SIG-M5 treated with dmso at 0.1 percent for 504 hours (cell line): ENCODE measurements at regions not wholly inside any gene's neighbourhood (a gene's known extent, or its start where the extent isn't known, plus 50 kb on each side); places are given as distances from the start of the nearest gene placed in this dataset.
"Not testable (repeated sequence)": the region's sequence is repeated elsewhere in the genome, so short reads cannot be mapped to it uniquely, and the experiment has no call there.

Source experiments
- DNase-seq: peaks from one replicate; lab custom pipeline; 2025; ENCODE audit not compliant: unreplicated experiment; lab: John Stamatoyannopoulos, UW

DNA sequence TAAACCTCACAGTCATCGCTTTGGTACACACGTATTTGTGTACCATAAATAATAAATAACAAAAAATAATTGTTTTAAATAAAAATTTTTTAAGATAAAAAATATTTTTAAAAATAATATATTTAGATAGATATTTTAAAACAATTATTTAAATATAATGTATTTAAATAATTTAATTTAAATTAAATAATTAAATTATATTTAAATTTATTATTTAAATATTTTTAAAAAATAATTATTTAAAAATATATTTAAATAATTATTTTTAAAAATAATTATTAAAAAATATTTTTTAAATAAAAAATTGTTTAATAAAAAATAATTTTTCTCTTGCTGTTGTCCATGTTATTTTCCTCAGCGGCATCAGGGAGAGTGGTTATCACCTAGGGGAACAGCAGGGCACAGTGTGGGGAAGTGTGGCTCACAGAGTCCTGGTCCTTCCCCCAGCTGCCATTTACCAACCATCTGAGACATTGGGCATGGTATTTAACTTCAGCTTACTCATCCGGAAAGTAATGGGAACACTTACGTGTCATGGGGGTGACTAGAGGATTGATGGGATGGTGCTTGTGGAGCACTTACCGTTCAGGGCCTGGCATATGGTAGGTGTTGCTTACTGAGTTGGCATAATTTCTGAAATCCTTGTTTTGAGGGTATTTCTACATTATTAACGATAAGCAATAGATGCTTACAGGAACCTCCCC lies 92.9 kb upstream of the TSPAN2 start:
- no peak for DNase-seq

DNA sequence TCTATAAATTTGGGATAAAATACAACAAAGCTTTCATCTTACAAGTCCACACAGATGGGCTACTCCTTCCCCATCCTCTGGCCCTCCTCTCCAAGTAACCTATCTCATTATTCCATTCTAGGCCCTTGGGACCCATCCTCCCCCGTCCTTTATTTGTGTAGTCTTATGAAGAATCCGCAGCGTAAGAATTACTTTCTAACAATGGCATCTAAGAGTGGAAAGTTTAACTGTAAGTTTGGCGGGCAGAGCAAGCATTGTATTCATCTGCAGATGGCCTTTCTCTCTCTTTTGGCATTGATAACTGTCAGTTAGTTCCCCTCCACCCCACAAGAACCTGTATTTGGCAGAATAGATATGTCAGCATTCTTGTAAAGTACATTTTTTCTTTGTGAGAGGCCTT lies 91.9 kb upstream of the TSPAN2 start:
- DNase-seq = no peak

DNA sequence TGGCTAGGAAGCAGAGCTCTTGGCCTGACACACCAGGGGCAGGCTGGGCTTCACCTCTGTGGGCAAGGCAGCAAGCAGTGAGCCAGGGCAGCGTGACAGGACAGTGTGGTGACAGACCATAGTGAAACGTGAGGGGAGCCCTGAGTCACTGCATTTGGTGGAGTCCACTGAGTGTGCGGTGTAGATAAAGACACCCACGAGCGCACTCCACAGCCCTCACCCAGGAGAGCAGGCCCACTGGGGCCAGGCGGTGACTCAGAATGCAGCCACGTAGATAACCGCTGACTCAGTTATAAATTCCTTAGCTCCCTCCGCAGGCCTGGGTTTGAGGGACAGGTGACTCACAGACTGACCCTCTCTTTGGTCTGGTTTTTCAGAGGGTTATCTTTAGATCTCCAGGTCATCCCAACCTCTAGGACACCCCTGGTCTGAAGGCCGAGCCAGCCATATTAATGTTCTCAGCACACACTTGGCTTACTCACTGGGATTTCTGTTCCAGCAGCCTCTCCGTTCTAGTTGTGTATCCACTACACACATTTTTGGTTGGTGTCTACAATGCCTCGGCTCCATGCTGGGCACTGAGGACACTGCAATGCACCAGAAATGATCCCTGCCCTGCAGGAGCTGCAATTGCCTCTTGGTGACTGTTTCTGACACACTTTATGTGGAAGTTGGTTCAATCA lies 90.2 kb upstream of the TSPAN2 start:
- no peak for DNase-seq

DNA sequence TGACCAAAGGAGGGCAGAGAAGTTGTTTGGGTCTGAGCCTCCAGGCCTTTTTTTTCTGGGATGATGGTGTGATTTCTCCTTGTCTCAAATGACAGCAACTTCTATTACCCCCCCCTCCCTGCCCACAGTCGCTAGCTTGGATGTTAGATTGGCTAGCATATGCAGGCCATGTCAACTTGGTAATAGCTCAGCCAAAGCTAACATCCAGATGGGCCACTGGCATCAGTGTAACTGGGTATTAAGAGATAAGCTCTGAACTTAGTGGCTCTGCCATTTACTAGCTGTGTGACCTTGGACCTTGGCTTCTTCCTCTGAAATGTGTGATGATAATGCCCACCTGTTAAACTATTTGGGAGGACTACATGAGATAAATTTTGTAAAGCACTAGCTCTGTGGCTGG lies 86.9 kb upstream of the TSPAN2 start:
- no peak for DNase-seq

DNA sequence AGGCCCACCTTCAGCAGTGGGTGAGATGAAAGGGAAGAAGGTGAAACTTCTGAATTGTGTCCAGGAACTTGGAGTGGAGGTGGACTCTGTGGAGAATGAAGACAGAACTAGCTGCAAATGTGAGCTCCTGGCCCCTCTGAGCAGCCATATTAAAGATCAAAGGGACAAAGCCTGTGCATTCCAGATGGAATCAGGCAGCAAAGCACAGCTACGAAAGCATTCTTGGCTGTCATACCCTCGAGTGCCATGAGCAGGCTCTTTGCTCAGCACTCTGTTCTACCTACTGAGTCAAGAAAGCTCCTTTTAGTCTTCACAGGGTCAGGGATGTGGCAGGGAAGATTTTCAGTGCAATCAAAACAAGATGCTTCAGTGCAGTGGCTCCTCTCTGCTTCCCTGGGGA lies 86.3 kb upstream of the TSPAN2 start:
- DNase-seq = no peak

DNA sequence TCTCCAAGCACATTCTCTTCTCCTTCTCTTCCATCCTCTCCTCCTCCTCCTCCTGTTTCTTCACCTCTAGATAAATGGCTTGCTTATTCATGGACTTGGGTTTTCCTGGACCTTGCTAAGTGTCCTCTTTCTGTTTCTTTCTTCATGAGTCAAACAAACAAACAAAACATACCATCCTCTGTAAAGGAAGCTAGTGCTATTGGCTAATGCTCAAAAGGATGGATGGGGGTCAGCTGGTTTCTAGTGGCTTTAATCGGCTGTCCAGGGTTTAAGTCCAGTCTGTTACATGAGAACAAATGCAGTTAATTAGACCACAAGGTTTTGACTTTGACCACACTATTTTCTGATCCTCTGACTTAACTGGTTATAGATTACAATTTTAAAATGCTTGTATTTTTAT lies 83.8 kb upstream of the TSPAN2 start:
- DNase-seq = no peak

DNA sequence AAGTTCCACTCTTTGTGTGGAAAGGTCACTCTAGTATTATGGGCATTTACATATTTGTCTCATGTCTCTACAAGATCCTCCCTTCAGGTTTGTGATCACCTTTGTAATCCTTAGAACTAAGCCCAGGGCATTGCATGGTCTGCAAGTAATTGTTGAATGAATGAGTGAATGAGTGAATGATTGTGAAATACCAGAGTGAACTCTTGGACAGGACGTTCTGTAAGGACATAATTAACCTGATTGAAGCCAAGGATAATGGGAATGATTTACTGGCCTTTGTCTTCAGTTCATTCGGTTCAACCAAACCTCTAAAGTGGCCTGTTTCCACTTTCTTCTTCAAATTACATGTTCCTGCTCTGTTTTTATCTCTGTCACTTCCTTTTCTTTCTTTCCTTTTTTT lies 83.0 kb upstream of the TSPAN2 start:
- DNase-seq = no peak

DNA sequence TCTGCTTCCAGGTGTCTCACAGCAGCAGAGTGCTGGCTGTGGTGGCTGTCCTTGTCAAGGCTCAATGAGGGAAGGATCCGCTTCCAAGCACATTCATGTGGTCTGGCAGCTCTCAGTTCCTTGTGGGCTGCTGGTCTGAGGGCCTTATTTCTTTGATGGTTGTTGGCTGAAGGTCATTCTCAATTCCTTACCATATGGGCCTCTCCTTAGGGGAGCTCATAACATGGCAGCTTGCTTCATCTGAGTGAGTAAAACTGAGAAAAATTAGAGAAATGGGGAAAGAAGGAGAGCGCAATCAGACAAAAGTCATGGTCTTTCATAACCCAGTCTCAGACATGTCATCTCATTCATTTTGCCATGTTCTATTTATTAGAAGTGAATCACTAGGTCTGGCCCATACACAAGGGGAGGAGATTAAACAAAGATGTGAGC lies 81.7 kb upstream of the TSPAN2 start:
- DNase-seq = no peak

DNA sequence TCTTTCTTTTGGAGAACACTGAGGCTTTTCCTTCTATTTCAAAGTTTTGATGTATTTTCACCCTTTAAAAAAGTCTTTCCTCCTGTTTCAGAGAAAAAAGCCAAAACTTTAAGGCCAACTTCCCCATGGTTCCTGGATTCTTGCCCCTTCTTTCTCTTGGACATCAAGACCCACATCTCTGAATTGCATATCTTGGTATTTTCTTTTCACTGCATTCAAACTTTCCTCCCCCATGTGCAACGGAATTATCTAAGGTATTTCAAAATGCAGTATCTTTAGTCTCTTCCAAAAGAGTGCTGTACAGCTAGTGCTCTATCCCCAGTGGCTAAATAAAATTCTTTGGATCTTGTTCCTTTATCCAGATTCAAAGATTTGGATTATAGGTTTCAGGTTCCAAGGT lies 81.1 kb upstream of the TSPAN2 start:
- no peak for DNase-seq

DNA sequence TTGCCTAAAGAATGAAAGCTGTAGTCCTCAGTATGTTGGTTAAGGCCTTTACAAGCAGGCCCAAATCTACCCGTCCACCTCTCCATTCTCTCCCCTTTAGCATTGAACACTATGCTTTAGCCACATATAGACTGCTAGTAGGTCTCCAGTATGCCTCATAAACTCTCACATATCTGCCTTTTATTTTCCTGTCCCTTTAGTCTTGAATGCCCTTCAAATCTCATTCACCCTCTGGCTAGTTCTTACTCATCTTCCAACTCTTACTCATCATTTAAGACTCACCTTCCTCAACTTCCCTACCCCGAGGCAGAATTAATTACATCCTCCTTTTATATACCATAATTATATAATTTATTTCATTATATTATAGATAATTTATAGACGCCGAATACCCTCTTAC lies 78.7 kb upstream of the TSPAN2 start:
- DNase-seq = no peak

DNA sequence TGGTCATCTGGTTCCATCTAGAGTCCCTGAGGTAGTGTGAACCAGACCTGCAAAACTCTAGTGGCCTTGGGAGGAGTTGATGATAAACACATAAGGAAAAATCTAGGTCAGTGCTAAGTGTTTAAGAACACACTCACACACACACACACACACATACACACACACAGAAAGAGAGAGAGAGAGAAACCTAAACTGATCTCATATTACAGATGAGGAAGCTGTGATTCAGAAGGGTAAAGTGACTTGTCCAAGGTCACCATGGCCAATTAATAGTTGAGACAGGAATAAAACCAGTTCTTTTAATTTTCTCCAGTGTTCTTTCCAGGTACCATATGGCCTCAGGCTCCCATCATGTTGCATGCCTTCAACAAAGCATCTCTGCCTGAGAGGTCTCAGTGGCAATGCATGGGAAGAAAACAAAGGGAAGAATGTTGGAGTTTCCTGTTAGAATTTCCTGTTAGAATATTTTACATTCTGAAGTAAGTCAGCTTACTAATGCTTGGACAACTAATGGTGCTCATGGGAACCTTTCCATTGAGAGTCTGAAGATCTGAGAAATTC lies 77.3 kb upstream of the TSPAN2 start:
- no peak for DNase-seq

DNA sequence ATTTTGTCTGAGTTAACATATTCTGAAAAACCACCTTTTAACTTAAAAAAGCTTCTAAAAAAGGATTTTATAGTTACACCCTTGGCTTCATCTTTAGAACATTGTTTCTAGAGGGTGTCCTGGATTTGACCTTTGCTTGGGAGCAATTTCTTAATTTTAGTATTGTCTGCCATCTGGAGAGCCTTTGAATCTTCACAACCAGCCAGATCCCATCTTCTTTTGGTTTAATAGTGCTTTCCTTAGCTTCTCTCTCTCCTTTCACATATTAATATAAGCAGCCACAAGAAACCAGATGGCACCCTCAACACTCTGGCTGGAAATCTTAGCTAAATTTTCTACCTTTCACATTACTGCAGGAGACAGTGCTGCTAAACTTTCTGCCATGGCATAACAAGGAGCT lies 76.5 kb upstream of the TSPAN2 start:
- no peak for DNase-seq

DNA sequence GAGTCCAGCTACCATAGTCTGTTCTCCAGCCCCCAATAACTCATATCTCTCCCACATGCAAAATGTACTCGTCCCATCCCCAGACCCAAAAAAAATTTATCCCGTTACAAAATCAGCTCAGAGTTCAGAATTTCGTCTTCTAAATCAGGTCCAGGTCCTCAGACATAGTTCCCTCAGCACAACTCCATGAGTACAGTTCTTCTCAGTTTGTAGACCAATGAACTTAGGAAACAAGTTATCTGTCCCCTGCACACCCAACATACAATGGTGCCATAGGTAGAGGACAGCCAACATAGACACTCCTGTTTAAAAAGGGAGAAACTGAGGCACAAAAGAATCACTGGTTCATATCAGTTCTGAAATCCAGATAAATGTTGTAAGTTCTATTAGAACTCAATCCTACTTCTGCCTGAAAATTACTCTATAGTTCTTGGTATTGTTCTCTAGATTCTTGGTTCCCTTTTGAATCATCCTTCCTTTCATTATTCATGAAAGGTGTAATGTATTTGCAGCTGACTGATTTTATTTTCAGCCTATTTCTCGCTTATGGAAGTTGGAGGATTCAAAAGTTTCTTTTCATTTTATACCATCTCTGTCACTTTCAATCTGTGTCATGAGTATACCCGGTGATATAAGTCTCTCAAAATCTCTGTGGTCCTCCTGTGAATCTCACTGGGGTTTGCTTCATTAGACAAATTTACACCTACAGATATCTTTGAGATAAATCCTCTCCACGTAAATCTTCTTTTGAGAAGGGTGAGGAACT lies 75.8 kb upstream of the TSPAN2 start:
- DNase-seq = no peak

DNA sequence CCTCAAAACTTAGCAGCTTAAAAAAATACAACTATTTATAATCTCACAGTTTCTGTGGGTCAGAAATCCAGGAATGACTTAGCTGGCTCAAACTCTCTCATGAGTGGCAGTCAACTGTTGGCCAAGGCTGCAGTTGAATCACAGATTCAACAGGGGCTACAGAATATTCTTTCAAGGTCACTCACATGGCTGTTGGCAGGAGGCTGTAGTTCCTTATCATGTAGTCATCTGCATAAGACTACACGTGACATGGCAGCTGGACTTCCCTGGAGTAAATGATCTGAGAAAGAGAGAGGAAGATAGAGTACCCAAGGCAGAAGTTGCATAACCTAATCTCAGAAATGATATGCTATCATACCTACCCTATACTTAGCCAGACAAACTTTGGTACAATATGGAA lies 75.2 kb upstream of the TSPAN2 start:
- no peak for DNase-seq

DNA sequence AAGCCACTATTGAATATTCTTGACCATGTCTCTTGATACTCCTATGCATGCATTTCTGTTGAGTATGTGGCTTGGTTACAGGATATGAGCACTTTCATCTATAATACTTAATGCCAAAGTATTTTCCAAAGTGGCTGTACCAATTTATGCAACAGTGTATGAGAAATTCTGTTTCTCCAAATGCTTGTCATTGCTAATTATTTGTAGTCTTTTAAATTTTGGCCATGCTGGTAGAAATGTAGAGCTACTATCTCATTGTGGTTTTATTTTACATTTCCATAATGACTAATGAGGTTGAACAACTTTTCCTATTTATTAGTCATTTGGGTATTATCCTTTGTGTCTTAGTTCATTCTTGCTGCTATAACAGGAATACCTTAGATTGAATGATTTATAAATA lies 71.4 kb upstream of the TSPAN2 start:
- no peak for DNase-seq

DNA sequence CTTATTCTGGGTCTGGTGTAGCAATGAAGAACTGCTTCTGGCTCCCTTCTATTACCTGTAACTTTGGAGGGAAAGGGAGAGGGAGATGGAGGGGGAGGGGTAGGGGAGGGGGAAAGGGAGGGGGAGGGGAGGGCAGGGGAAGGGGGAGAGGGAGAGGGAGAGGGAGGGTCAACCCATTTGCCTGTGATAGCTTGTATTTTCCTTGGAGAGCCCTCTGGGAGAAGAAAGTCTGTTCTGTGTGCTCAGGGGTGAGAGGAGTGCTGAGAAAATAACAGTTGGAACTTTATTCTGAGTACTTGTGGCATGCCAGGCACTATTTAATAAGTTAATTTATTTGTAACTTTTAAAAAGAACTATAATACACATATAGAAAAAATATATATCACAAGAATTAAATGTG lies 70.7 kb upstream of the TSPAN2 start:
- no peak for DNase-seq

DNA sequence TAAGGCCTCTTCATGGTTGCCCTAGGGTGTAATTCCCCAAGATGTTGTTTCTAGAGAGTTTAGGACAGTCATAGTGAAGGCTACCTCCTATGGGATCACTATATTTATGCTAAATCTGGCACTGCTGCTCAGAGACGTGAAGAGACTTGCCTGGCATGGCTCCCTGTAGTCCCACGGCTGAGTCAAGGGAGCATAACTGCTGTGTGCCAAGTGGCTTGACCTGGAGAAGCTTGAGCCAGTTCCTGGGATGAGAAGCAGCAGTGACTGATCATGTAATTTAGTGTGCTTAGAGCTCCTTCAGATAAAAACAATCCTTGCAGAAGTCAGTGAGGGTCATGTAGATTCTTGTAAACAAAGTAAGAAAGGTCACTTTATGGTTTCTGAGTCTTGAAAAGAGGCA lies 68.9 kb upstream of the TSPAN2 start:
- DNase-seq = no peak

DNA sequence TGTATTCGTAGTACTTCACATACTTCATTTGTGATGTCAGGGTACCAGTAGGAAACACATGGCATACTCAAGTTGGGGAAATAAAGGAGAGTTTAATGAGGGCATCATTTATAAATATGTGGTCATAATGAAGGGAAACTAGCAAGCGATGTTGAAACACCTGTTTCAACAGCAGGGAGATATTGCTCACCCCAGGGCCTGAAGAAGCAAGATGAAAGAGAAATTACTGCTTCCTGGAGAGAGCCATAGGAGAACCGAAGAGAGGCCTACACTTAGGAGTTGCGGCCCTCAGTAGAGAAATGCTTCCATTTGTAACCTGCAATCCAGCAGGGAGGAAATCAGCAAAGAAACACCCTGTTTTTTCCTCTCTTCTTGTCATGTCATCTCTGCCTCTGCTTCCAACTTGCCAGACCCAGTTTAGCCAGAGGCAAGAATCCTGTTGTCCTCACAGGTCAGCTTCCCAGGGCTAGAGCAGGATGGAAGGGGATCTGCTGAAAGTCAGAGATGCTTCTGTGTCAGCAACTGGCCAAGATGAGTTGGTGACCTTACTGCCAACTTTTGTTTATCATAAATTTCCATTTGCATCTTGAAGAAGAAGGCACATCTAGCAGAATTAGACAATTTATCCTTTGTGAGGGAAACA lies 67.6 kb upstream of the TSPAN2 start:
- DNase-seq = no peak

DNA sequence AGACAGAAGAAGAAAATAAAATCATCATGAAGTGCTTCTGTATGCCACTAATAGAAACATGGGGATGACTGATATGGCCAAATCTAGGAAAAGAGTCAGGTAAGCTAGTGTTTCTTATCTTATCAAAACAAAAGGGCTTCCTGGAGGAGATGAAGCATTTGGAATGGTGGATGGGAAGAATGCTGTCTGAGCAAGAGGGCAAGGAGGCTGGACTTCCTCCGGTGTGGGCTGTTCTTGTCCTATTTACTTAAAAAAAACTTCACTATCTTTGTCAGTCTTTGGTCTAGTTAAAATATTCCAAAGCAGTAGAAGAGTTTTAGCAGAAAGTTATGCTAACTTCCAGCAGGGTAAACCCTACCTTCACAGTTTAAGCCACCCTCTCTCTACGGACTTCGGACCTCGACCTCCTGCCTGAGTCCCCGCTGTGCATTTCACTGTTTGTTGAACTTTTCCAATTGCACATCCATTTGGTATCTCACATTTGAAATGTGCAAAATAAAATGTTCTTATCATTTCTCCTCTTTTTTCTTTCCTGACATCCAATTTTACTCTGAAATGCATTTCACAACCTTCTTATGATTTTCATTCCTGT lies 64.8 kb upstream of the TSPAN2 start:
- no peak for DNase-seq

DNA sequence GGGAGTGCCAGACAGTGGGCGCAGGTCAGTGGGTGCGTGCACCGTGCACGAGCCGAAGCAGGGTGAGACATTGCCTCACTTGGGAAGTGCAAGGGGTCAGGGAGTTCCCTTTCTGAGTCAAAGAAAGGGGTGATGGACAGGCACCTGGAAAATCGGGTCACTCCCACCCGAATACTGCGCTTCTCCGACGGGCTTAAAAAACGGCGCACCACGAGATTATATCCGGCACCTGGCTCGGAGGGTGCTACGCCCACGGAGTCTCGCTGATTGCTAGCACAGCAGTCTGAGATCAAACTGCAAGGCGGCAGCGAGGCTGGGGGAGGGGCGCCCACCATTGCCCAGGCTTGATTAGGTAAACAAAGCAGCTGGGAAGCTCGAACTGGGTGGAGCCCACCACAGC lies 58.6 kb upstream of the TSPAN2 start:
- not testable (repeated sequence) for DNase-seq

DNA sequence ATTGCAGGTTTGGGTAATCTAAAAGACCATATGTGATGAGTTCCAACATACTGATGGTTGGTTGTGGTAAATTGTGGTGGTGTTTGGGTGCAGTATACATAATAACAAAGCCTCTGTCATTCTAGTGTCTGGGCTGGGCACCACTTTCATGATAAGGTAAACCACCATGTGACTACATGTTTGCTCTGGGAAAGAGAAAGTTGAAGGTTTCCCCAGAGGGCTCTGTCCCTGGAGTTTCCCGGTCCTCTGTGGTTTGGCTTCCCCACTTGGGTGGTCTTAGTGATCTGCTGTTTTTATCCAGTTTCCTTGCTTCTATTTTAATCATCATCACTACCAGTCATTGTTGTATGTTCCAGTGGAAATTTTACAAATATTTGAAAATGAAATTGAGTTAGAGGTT lies 55.9 kb upstream of the TSPAN2 start:
- DNase-seq = no peak
